ENCODE measurements at regions not wholly inside any gene's neighbourhood (a gene's known extent, or its start where the extent isn't known, plus 50 kb on each side); places are given as distances from the start of the nearest gene placed in this dataset.
"Not testable (repeated sequence)": the region's sequence is repeated elsewhere in the genome, so short reads cannot be mapped to it uniquely, and the experiment has no call there.

DNA sequence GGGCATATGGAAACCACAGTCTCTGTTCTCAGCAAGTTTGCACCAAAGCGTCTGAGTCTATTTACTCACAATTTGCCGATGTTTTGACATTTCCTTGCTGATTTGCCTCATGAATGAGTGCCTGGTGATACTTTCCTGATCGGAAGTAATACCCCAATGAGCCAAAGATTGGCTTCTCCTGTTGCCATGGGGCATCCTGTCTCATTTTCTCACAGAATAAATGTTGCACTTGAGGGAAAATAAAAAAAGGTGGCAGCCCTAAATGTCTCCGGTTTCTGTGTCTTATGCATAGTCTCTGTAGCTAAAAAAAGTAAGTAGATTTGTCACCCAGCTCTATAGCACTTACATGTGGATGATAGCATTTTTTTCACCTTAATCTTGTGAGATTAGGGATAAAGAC, 73.7 kb upstream of the CADPS start:
- peaks cover 13% of the 10 kb centered on the region for H3K4me1 Mint-ChIP-seq (ENCODE audit: low read depth, unreplicated experiment)
- no peaks in the 10 kb centered on the region for H3K36me3 Mint-ChIP-seq (ENCODE audit: unreplicated experiment)
- H3K9me3 Mint-ChIP-seq (ENCODE audit: unreplicated experiment) = no peaks in the 10 kb centered on the region
- no peak for DNase-seq
- no peaks in the 10 kb centered on the region for H3K27me3 Mint-ChIP-seq (ENCODE audit: unreplicated experiment)
- H3K27ac Mint-ChIP-seq (ENCODE audit: unreplicated experiment) = no peak overlapping the region
- no peak overlapping the region for H3K4me3 Mint-ChIP-seq (ENCODE audit: unreplicated experiment)
- TF ChIP-seq, protein P1, sequence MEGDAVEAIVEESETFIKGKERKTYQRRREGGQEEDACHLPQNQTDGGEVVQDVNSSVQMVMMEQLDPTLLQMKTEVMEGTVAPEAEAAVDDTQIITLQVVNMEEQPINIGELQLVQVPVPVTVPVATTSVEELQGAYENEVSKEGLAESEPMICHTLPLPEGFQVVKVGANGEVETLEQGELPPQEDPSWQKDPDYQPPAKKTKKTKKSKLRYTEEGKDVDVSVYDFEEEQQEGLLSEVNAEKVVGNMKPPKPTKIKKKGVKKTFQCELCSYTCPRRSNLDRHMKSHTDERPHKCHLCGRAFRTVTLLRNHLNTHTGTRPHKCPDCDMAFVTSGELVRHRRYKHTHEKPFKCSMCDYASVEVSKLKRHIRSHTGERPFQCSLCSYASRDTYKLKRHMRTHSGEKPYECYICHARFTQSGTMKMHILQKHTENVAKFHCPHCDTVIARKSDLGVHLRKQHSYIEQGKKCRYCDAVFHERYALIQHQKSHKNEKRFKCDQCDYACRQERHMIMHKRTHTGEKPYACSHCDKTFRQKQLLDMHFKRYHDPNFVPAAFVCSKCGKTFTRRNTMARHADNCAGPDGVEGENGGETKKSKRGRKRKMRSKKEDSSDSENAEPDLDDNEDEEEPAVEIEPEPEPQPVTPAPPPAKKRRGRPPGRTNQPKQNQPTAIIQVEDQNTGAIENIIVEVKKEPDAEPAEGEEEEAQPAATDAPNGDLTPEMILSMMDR (IDR thresholded peaks at IDR 0.05; ENCODE audit: partially characterized antibody, unreplicated experiment) = no peak

DNA sequence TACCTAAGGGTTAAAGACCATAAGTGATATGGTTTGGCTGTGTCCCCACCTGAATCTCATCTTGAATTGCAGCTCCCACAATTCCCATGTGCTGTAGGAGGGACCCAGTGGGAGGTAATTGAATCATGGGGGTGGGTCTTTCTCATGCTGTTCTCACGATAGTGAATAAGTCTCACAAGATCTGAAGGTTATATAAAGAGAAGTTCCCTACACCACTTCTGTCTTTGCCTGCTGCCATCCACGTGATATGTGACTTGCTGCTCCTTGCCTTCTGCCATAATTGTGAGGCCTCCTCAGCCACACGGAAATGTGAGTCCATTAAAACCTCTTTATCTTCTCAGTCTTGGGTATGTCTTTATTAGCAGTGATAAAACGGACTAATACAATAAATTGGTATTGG, 75.0 kb upstream of the CADPS start:
- H3K36me3 Mint-ChIP-seq (ENCODE audit: unreplicated experiment) = no peaks in the 10 kb centered on the region
- DNase-seq = no peak
- TF ChIP-seq, protein P1 (IDR thresholded peaks at IDR 0.05; ENCODE audit: partially characterized antibody, unreplicated experiment) = no peak
- H3K4me3 Mint-ChIP-seq (ENCODE audit: unreplicated experiment) = no peak overlapping the region
- peak overlapping the region; percentile 5 for H3K27ac Mint-ChIP-seq (ENCODE audit: unreplicated experiment)
- H3K4me1 Mint-ChIP-seq (ENCODE audit: low read depth, unreplicated experiment) = peaks cover 12% of the 10 kb centered on the region
- no peaks in the 10 kb centered on the region for H3K9me3 Mint-ChIP-seq (ENCODE audit: unreplicated experiment)
- H3K27me3 Mint-ChIP-seq (ENCODE audit: unreplicated experiment) = no peaks in the 10 kb centered on the region

DNA sequence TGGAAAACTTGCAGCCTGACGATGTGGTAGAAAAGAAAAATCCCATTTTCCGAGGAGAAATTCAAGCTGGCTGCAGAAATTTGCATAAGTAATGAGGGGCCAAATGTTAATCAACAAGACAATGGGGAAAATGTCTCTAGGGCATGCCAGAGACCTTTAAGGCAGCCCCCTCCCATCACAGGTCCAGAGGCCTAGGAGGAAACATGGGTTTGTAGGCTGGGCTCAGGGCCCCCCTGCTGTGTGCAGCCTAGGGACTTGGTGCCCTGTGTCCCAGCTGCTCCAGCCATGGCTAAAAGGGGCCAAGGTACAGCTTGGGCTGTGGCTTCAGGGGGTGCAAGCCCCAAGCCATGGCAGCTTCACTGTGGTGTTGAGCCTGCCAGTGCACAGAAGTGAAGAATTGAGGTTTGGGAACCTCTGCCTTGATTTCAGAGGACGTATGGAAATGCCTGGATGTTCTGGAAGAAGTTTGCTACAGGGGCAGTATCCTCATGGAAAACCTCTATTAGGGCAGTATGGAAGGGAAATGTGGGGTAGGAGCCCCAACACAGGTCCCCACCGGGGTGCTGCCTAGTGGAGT, 75.9 kb upstream of the CADPS start:
- H3K4me1 Mint-ChIP-seq (ENCODE audit: low read depth, unreplicated experiment) = peaks cover 14% of the 10 kb centered on the region
- TF ChIP-seq, protein P1 (IDR thresholded peaks at IDR 0.05; ENCODE audit: partially characterized antibody, unreplicated experiment) = no peak
- H3K4me3 Mint-ChIP-seq (ENCODE audit: unreplicated experiment) = no peak overlapping the region
- no peaks in the 10 kb centered on the region for H3K27me3 Mint-ChIP-seq (ENCODE audit: unreplicated experiment)
- no peaks in the 10 kb centered on the region for H3K36me3 Mint-ChIP-seq (ENCODE audit: unreplicated experiment)
- no peak overlapping the region for H3K27ac Mint-ChIP-seq (ENCODE audit: unreplicated experiment)
- no peaks in the 10 kb centered on the region for H3K9me3 Mint-ChIP-seq (ENCODE audit: unreplicated experiment)
- DNase-seq = no peak

DNA sequence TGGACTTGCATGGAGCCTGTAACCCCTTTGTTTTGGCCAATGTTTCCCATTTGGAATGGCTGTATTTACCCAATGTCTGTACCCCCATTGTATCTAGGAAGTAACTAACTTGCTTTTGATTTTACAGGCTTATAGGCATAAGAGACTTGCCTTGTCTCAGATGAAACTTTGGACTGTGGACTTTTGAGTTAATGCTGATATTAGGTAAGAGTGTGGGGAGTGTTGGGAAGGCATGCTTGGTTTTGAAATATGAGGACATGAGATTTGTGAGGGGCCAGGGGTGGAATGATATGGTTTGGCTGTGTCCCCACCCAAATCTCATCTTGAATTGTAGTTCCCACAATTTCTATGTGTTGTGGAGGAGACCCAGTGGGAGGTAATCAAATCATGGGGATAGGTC, 76.7 kb upstream of the CADPS start:
- not testable (repeated sequence) for H3K4me3 Mint-ChIP-seq (ENCODE audit: unreplicated experiment); H3K27ac Mint-ChIP-seq (ENCODE audit: unreplicated experiment); H3K27me3 Mint-ChIP-seq (ENCODE audit: unreplicated experiment); DNase-seq; H3K36me3 Mint-ChIP-seq (ENCODE audit: unreplicated experiment); H3K9me3 Mint-ChIP-seq (ENCODE audit: unreplicated experiment)
- H3K4me1 Mint-ChIP-seq (ENCODE audit: low read depth, unreplicated experiment) = peaks cover 14% of the 10 kb centered on the region

DNA sequence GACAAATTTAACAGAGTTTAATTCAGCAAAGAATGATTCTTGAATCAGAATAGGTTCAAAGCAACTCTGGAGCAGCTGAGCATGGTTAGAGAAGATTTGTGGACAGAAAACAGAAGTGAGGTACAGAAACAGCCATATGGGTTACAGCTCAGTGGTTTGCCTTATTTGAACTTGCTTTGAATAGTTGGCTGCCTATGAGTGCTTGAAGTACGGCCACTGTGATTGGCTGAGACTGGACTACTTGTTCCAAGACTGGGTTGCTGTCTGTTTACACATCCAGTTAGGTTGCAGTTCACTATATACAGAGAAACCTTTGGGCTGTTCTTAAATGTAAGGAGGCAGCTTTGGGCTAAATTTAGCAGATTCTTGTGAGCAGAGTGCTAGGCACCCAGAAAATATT, 79.4 kb upstream of the CADPS start:
- no peak overlapping the region for H3K4me3 Mint-ChIP-seq (ENCODE audit: unreplicated experiment)

More for the DNA sequence above, 79.4 kb upstream of the CADPS start:
- Mint-ChIP-seq H3K9me3 (ENCODE audit: unreplicated experiment) (no peaks in the 10 kb centered on the region), H3K4me1 (ENCODE audit: low read depth, unreplicated experiment) (peaks cover 14% of the 10 kb centered on the region), H3K27me3 (ENCODE audit: unreplicated experiment) (no peaks in the 10 kb centered on the region), H3K36me3 (ENCODE audit: unreplicated experiment) (no peaks in the 10 kb centered on the region), H3K27ac (ENCODE audit: unreplicated experiment) (no peak overlapping the region)
- TF ChIP-seq, protein P1 (IDR thresholded peaks at IDR 0.05; ENCODE audit: partially characterized antibody, unreplicated experiment) = no peak
- no peak for DNase-seq

Measured in glutamatergic neuron (in vitro differentiated cells).